ENCODE measurements at regions not wholly inside any gene's neighbourhood (a gene's known extent, or its start where the extent isn't known, plus 50 kb on each side); places are given as distances from the start of the nearest gene placed in this dataset.

- DNase-seq (ENCODE audit: low spot score) (no peak), ATAC-seq (no peak)
- Histone ChIP-seq H3K79me2 (replicated peaks; ENCODE audit: insufficient read depth) (no peaks in the 10 kb centered on the region), H3F3A (replicated peaks; ENCODE audit: low read depth) (no peaks in the 10 kb centered on the region), H3K4me2 (no peak overlapping the region), H2AFZ (no peak overlapping the region), H3K36me3 (ENCODE audit: insufficient read depth) (no peaks in the 10 kb centered on the region), H3K27ac (ENCODE audit: low read depth) (no peak overlapping the region), H3K4me1 (ENCODE audit: insufficient read depth) (no peaks in the 10 kb centered on the region), H3K9me2 (ENCODE audit: insufficient read depth) (no peaks in the 10 kb centered on the region), H3K27me3 (ENCODE audit: insufficient read depth) (no peaks in the 10 kb centered on the region), H4K20me1 (replicated peaks; ENCODE audit: insufficient read depth) (no peaks in the 10 kb centered on the region), H3K4me3 (no peak overlapping the region)
- H3K27me3 Mint-ChIP-seq (ENCODE audit: insufficient read depth, low read depth, poor library complexity) = peaks cover 3% of the 10 kb centered on the region
- H3K4me1 Mint-ChIP-seq = no peaks in the 10 kb centered on the region
- H3K27ac Mint-ChIP-seq = no peak overlapping the region
- peaks cover 9% of the 10 kb centered on the region; the same call in 2 of the 3 replicates for H3K36me3 Mint-ChIP-seq (ENCODE audit: low read depth)
- no peak for TF ChIP-seq STAT1 (IDR thresholded peaks at IDR 0.05; ENCODE audit: unreplicated experiment)
- no peak for TF ChIP-seq EZH2 (IDR thresholded peaks at IDR 0.05; ENCODE audit: low read depth, unreplicated experiment)
- TF ChIP-seq JUNB (IDR thresholded peaks at IDR 0.05; ENCODE audit: unreplicated experiment) = no peak
- TF ChIP-seq NANOG (IDR thresholded peaks at IDR 0.05; ENCODE audit: borderline replicate concordance) = no peak
- TF ChIP-seq EZH2phosphoT487 (IDR thresholded peaks at IDR 0.05; ENCODE audit: unreplicated experiment) = no peak
- no peak for TF ChIP-seq ZNF114 (CRISPR knock-in tag; IDR thresholded peaks at IDR 0.05)
- TF ChIP-seq ZNF331 (CRISPR knock-in tag; IDR thresholded peaks at IDR 0.05; ENCODE audit: low read depth) = no peak
- no peak for TF ChIP-seq CTCF (conservative IDR thresholded peaks at IDR 0.05; ENCODE audit: low read depth in 2 of 2)
- TF ChIP-seq ZNF462 (CRISPR knock-in tag; IDR thresholded peaks at IDR 0.05) = no peak
- no peak for TF ChIP-seq REST (IDR thresholded peaks at IDR 0.05; ENCODE audit: unreplicated experiment)
- TF ChIP-seq ETS1 (IDR thresholded peaks at IDR 0.05) = no peak
- no peak for TF ChIP-seq POLR2AphosphoS5 (IDR thresholded peaks at IDR 0.05; ENCODE audit: low read depth)
- TF ChIP-seq CREB1 (CRISPR knock-in tag; IDR thresholded peaks at IDR 0.05; ENCODE audit: low read depth) = no peak
- peaks cover 15% of the 10 kb centered on the region for H3K9me3 Mint-ChIP-seq
- H3K4me3 Mint-ChIP-seq = no peak overlapping the region
These were observed 77.8 kb upstream of the CNOT2 start for GRCh38 chr12:70165450-70165849.
